HG03354 (cell line): ENCODE measurements at regions not wholly inside any gene's neighbourhood (a gene's known extent, or its start where the extent isn't known, plus 50 kb on each side); places are given as distances from the start of the nearest gene placed in this dataset.
"Not testable (repeated sequence)": the region's sequence is repeated elsewhere in the genome, so short reads cannot be mapped to it uniquely, and the experiment has no call there.

Experiments used
- ATAC-seq: cut with Tn5 transposase; IDR thresholded peaks from one replicate; pipeline ENCODE4 v1.9.1; 2021; ENCODE audit warnings: mild to moderate bottlenecking; ENCODE audit not compliant: unreplicated experiment, poor library complexity, severe bottlenecking

DNA sequence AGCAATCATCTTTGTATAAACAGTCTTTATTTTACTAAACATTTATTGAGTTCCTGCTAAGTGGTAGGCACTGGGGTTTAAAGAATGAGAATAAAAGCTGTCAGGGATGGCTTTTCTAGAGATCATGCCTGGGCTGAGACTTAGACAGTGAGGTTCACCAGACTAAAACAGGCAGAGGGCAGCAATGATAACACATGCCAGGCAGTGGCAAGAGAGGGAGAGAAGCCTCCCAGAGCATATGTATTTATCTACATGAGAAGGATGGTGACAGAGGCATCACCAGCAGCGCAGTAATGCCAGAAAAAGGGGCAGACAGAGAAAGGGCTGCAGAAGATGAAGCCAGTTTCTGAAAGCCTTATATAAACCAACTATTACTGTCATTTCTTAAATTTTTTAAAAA is 121.0 kb upstream of the CCDC180 start:
- no peak for ATAC-seq

DNA sequence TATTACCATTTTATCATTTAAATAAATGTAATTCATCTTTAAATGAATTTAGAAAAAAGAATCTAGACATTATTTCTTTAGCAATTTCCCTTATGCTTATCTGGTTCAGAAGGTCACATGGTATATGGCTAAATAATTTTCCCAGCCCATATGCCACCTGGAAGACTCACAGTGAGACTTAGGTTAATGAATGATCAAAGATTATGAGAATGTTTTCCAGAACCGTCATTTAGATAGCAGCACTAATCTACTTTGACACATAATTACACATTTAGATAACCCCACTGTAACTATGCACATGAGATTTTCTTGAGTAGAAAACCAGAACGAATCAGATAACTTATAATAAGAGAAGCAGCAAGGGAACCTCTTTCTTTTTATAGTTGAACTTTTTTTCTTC is 124.9 kb upstream of the CCDC180 start:
- not testable (repeated sequence) for ATAC-seq

DNA sequence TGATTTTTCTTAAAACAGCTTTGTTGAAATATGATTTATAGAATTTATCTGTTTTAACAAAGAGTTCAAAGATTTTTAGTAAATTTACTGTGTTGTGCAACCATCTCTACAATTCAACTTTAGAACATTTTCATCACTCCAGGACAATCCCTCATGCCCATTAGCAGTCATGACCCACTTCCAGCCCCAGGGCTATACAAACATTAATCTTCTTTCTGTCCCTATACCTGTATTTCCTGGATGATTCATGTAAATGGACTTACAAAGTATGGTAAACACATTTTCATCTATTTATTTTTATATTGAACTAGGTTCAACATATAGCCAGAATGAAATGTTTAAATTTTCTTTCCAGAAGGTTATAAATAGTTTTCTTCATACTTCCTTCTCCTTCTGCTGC is 127.8 kb upstream of the CCDC180 start:
- no peak for ATAC-seq

GRCh38 chr9:97176206-97176605 is 131.3 kb upstream of the CCDC180 start:
- ATAC-seq, result no peak

DNA sequence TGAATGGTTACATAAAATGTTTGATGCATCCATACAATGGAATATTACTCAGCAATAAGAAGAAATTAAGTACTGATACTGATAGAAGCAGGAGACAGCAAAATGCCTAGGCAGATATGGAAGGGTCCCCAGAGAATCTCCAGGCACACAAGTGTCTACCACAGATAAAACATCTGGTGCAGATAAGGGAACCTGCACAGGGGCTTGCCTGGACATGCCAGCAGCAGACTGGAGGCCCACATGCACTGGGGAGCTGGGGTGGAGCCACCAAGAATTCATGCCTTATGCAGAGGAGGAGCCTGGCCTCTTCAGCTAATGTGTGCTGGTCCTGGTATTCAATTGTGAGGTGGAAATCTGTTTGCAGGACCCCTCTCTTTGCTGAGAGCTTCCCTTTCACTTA is 129.2 kb upstream of the CTSV start:
- not testable (repeated sequence) for ATAC-seq

- ATAC-seq, result not testable (repeated sequence)
These were observed 127.7 kb upstream of the CTSV start for GRCh38 chr9:97166496-97167138.

DNA sequence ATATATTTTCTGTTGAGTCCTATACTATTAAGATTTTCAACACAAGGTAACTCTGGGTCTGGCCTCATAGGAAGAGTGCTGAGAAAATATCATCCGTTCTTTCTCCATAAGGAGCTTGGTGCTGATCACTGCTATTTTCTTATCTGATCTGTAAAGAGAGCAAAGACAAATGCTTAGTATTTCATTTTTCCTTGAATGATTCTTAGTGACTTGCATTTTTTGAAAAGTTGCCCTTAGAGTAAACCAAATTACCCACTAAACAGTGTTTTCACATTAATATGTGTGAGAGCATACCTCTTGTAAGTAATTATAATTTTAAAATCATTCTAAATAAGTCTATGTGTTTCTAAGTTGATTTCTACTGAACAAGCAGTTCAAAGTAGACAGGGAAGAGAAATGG is 121.3 kb upstream of the CTSV start:
- no peak for ATAC-seq

DNA sequence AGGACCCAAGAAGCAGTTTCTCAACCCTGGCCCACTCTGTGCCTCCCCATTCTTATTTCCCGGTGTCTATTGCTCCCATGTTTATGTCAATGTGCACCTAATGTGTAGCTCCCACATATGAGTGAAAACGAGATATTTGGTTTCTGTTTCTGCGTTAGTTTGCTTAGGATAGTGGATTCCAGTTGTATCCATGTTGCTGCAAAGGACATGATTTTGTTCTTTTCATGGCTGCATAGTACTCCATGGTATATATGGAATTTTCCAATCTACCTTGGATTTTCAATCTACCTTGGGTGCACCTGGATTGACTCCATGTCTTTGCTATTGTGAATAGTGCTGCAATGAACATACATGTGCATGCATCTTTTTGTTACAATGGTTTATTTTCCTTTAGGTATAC is 119.8 kb upstream of the CTSV start:
- not testable (repeated sequence) for ATAC-seq

GRCh38 chr9:97155441-97155840 is 116.5 kb upstream of the CTSV start:
- ATAC-seq, result not testable (repeated sequence)

GRCh38 chr9:97153967-97154366 is 115.0 kb upstream of the CTSV start:
- no peak for ATAC-seq

- not testable (repeated sequence) for ATAC-seq
These were observed 114.2 kb upstream of the CTSV start for GRCh38 chr9:97153160-97153559.

DNA sequence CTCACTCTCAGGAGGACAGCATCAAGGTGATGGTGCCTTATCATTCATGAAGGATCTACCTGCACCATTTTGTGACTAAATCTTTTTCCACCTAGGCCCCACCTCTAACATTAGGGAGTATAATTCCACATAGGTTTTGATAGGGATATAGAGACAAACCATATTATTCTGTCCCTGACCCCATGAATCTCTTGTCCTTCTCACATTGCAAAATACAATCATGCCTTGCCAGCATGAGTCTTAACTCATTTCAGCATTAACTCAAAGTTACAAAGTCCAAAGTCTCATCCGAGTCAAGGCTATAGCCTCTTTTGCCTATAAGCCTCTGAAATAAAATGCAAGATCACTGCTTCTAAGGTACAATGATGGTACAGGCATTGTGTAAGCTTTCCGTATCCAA is 111.5 kb upstream of the CTSV start:
- not testable (repeated sequence) for ATAC-seq

DNA sequence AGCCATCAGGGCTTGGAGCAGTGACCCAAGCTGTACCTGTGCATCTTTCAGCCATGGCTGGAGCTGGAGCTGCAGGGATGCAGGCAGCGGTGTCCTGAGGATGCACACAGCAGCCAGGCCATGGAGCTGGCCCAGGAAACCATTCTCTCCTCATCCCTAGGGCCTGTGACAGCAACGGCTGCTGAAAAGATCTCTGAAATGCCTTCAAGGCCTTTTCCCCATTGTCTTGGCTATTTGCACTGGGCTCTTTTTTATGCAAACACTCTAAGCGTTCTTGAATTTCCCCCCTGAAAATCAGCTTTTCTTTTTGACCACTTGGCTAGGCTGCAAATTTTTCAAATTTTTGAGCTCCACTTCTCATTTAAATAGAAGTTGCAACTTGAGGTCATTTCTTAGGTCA is 109.5 kb upstream of the CTSV start:
- not testable (repeated sequence) for ATAC-seq

DNA sequence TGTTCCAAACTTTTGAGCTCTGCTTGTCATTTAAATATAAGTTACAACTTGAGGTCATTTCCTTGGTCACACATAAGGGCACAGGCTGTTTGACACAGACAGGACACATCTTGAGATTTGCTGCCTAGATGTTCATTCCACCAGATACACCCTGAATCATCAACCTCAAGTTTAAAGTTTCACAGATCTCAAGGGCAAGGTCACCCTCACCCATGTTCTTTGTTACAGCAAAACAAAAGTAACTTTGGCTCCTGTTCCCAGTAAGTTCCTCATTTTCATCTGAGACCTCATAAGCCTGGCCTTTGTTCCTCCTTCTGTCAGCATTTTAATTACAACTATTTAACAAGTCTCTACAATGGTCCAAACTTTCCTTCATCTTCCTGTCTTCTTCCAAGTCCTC is 106.7 kb upstream of the CTSV start:
- ATAC-seq, result not testable (repeated sequence)

GRCh38 chr9:97140566-97140965 is 101.6 kb upstream of the CTSV start:
- no peak for ATAC-seq

DNA sequence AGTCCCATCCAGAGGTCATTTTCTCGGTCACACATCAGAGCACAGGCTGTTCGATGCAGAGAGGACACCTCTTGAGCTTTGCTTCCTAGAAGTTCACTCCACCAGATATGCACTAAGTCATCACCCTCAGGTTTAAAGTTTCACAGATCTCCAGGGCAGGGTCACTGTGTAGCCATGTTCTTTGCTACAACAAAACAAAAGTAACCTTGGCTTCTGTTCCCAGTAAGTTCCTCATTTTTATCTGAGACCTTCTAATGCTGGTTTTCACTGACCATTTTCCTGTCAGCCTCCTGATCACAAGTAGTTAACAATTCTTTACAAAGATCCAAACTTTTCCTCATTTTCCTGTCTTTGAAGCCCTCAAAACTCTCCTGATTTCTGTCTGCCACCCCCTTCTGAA is 97.5 kb upstream of the CTSV start:
- ATAC-seq, result no peak

DNA sequence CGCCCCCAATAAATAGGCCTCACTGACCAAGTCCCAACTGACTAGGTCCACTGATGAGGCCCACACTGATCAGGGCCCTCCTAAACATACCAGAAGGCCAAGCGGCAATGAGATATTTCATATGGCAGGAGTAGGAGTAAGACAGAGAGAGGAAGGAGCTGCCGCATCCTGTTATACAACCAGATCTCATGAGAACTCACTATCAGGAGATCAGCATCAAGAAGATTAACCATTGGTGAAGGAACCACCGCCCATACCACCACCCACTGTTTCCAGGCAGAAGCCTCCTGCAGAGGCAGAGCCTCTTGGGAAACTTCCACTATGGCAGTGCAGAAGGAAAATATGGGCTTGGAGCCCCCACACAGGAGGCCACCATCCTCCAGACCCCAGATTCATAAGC is 95.0 kb upstream of the CTSV start:
- ATAC-seq, result not testable (repeated sequence)

- no peak for ATAC-seq
These were observed 93.9 kb upstream of the CTSV start for GRCh38 chr9:97132865-97133264.

DNA sequence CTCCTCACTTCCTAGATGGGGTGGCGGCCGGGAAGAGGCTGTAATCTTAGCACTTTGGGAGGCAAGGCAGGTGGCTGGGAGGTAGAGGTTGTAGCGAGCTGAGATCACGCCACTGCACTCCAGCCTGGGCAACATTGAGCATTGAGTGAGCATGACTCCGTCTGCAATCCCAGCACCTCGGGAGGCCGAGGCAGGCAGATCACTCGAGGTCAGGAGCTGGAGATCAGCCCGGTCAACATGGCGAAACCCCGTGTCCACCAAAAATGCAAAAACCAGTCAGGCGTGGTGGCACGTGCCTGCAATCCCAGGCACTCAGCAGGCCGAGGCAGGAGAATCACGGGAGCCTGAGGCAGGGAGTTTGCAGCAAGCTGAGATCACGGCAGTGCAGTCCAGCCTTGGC is 91.9 kb upstream of the CTSV start:
- ATAC-seq, result not testable (repeated sequence)

DNA sequence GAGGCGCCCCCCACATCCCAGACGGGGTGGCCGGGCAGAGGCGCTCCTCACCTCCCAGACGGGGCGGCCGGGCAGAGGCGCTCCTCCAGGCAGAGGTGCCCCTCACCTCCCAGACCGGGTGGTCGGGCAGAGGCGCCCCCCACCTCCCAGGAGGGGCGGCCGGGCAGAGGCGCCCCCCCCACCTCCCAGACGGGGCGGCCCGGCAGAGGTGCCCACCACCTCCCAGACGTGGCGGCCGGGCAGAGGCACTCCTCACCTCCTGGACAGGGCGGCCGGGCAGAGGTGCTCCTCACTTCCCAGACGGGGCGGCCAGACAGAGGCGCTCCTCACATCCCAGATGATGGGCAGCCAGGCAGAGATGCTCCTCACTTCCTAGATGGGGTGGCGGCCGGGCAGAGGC is 91.4 kb upstream of the CTSV start:
- ATAC-seq, result not testable (repeated sequence)

DNA sequence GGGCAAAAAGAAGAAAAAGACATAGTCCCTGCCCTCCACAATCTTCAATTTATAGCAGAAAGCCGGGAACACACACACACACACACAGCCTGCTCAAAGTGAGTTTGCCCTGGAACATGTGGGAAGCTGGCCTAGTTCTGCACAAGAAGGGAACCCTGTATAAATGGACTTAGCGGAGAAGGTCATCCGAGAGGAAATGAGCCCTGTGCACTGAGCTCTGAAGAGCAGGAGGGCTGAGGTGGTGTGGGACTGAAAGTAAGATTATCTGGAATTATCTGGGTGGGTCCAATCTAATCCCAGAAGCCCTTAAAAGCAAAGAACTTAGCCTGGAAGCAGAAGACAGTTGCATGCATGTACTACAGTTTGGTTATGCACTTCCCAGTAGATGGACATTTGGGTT is 90.0 kb upstream of the CTSV start:
- ATAC-seq, result no peak

DNA sequence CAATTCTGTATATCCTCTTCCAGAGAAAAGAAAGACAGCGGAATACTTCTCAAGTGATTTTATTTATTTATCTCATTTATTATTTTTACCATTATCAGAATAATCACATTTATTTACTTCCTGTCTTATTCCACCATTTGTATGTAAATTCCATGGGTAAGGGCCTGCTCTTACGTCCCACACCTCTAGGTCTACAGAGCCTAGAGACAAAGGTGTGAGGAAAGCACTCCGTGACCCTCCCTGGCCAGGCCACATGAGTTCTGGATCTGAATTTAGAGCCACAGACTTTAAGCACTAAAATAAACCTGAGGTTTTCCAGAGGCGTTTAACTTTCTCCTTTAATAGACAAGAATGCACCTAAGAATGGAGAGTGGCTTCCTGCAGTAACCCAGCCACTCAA is 85.3 kb upstream of the CTSV start:
- ATAC-seq, result no peak
